ENCODE measurements at regions not wholly inside any gene's neighbourhood (a gene's known extent, or its start where the extent isn't known, plus 50 kb on each side); places are given as distances from the start of the nearest gene placed in this dataset.

- Histone ChIP-seq H3K9ac (ENCODE audit: insufficient read depth, low read length, poor library complexity, severe bottlenecking) (no peak overlapping the region), H3K4me1 (ENCODE audit: control insufficient read depth in 1 of 2, insufficient read depth in 2 of 2, low read length in 2 of 2) (peaks cover 21 to 30% of the 10 kb centered on the region in 2 donors), H4K20me1 (ENCODE audit: insufficient read depth, low read length) (peaks cover 4% of the 10 kb centered on the region), H3K4me3 (replicated peaks in 1 of 3; ENCODE audit: low read depth in 2 of 3, low read length in 3 of 3) (peak overlapping the region; percentile 52 to 92 (median 55)), H3K27me3 (ENCODE audit: control insufficient read depth in 2 of 2, insufficient read depth in 2 of 2, low read length in 2 of 2) (no peaks in the 10 kb centered on the region), H3K36me3 (replicated peaks in 1 of 2; ENCODE audit: control insufficient read depth in 1 of 2, insufficient read depth in 2 of 2, low read length in 2 of 2) (no peaks in the 10 kb centered on the region), H3K9me3 (replicated peaks in 1 of 2; ENCODE audit: control insufficient read depth in 1 of 2, insufficient read depth in 1 of 2, low read length in 2 of 2) (no peaks in the 10 kb centered on the region), H3K27ac (ENCODE audit: low read depth in 1 of 2, low read length in 2 of 2) (no peak overlapping the region), H2AFZ (ENCODE audit: insufficient read depth, low read depth, low read length, poor library complexity, severe bottlenecking) (peak overlapping the region; percentile 98), H3K79me2 (ENCODE audit: insufficient read depth, low read length) (peaks cover 19% of the 10 kb centered on the region), H3K4me2 (replicated peaks; ENCODE audit: extremely low read depth, low read length, poor library complexity, severe bottlenecking) (peak overlapping the region; percentile 99)
- Mint-ChIP-seq H3K9me3 (peaks cover 0 to 1% (median 0%) of the 10 kb centered on the region in 7 donors), H3K27ac (peak overlapping the region in 5 of 7 donors; percentile 22 to 77 (median 27)), H3K27me3 (ENCODE audit: low read depth in 3 of 3) (peaks cover 7 to 9% (median 9%) of the 10 kb centered on the region in 3 donors), H3K36me3 (peaks cover 2 to 5% of the 10 kb centered on the region in 2 donors), H3K4me1 (peaks cover 35% of the 10 kb centered on the region), H3K4me3 (peak overlapping the region; percentile 99 to 100)
- 24% methylated on average over 13 of the region's 24 CpGs for WGBS (ENCODE audit: insufficient coverage)
- intact Hi-C loops (cut with micrococcal nuclease) = no loop called here
- no peak for DNase-seq
- no peak for TF ChIP-seq CTCF (IDR thresholded peaks at IDR 0.05)
Observed at GRCh38 chr3:69540706-69541581, 155.1 kb upstream of the FRMD4B start.

- Histone ChIP-seq H3K4me3 (replicated peaks in 1 of 3; ENCODE audit: low read depth in 2 of 3, low read length in 3 of 3) (no peak overlapping the region), H3K9ac (ENCODE audit: insufficient read depth, low read length, poor library complexity, severe bottlenecking) (no peak overlapping the region), H3K4me2 (replicated peaks; ENCODE audit: extremely low read depth, low read length, poor library complexity, severe bottlenecking) (no peak overlapping the region), H2AFZ (ENCODE audit: insufficient read depth, low read depth, low read length, poor library complexity, severe bottlenecking) (no peak overlapping the region), H3K9me3 (replicated peaks in 1 of 2; ENCODE audit: control insufficient read depth in 1 of 2, insufficient read depth in 1 of 2, low read length in 2 of 2) (no peaks in the 10 kb centered on the region), H3K79me2 (ENCODE audit: insufficient read depth, low read length) (peaks cover 19% of the 10 kb centered on the region), H3K27ac (ENCODE audit: low read depth in 1 of 2, low read length in 2 of 2) (no peak overlapping the region), H4K20me1 (ENCODE audit: insufficient read depth, low read length) (peaks cover 9% of the 10 kb centered on the region), H3K36me3 (replicated peaks in 1 of 2; ENCODE audit: control insufficient read depth in 1 of 2, insufficient read depth in 2 of 2, low read length in 2 of 2) (peaks cover 0 to 5% of the 10 kb centered on the region in 2 donors), H3K27me3 (ENCODE audit: control insufficient read depth in 2 of 2, insufficient read depth in 2 of 2, low read length in 2 of 2) (no peaks in the 10 kb centered on the region), H3K4me1 (ENCODE audit: control insufficient read depth in 1 of 2, insufficient read depth in 2 of 2, low read length in 2 of 2) (peaks cover 21 to 30% of the 10 kb centered on the region in 2 donors)
- DNase-seq = no peak
- Mint-ChIP-seq H3K27me3 (ENCODE audit: low read depth in 3 of 3) (peaks cover 7 to 9% (median 7%) of the 10 kb centered on the region in 3 donors), H3K9me3 (peaks cover 0 to 1% (median 0%) of the 10 kb centered on the region in 7 donors), H3K27ac (no peak overlapping the region), H3K4me3 (no peak overlapping the region), H3K4me1 (peaks cover 35% of the 10 kb centered on the region), H3K36me3 (peaks cover 3 to 13% of the 10 kb centered on the region in 2 donors)
- 87% methylated on average over 2 of the region's 2 CpGs for WGBS (ENCODE audit: insufficient coverage)
- intact Hi-C loops (cut with micrococcal nuclease) = no loop called here
- TF ChIP-seq CTCF (IDR thresholded peaks at IDR 0.05) = no peak
Observed at GRCh38 chr3:69539134-69539533, 153.2 kb upstream of the FRMD4B start.

All from CD14-positive monocyte (primary cell).